GM21717 (cell line): ENCODE measurements at regions not wholly inside any gene's neighbourhood (a gene's known extent, or its start where the extent isn't known, plus 50 kb on each side); places are given as distances from the start of the nearest gene placed in this dataset.
"Not testable (repeated sequence)": the region's sequence is repeated elsewhere in the genome, so short reads cannot be mapped to it uniquely, and the experiment has no call there.

Experiments
- ATAC-seq: cut with Tn5 transposase; IDR thresholded peaks from one replicate; pipeline ENCODE4 v1.9.1; 2021; ENCODE audit warnings: mild to moderate bottlenecking, moderate library complexity; ENCODE audit not compliant: unreplicated experiment

DNA sequence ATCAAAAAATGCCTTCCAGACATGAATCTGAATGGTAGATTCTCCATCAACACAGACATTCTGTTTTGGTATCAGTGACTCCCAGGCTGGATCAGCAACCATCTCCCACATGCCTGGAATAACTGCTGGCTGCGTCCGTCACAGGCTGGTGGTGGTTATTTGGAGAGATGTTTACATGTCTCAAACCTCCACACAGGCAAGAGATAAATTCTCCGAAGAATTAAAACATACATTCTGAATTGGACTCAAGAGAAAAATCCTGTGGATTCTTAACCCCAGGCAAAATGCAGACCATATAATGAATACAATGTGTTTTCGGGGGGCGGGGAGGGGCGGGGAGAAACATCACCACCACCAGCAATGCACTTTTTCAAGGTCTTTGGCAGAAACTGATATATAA lies 108.2 kb downstream of the THBS2 start:
- no peak for ATAC-seq

DNA sequence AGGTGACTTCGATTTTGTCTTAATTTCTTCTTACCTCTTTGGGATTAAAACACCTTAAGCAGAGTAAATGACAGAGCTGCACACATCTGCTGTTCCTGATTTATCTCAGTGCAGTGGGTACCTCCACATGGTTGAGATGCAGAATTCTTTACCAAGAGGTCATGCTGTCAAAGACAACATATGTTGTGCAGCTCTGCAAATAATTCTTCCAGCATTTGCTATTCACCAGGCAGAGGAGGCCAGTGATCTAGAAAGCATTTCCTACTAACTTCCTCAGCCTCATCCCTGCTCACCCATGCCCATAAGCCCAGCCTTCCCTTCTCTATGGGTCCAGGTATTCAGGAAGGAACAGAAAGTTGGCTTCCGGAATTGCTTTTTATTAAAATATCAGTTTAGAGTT lies 109.3 kb downstream of the THBS2 start:
- ATAC-seq, result no peak

DNA sequence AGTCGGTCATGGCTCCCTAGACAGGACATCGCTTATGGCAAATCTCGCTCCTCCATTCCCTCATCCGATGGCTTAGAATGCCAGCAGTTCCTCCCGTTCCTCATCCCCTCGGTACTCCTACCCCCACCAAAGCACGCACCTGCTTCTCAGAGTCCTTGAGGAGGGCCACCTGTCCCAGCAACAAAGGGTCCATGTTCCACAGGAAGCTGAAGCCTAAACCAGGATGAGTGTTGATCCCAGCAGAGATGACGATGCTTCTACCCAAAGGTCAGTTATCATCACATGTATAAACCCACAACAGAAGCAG lies 111.2 kb downstream of the THBS2 start:
- ATAC-seq, result no peak

DNA sequence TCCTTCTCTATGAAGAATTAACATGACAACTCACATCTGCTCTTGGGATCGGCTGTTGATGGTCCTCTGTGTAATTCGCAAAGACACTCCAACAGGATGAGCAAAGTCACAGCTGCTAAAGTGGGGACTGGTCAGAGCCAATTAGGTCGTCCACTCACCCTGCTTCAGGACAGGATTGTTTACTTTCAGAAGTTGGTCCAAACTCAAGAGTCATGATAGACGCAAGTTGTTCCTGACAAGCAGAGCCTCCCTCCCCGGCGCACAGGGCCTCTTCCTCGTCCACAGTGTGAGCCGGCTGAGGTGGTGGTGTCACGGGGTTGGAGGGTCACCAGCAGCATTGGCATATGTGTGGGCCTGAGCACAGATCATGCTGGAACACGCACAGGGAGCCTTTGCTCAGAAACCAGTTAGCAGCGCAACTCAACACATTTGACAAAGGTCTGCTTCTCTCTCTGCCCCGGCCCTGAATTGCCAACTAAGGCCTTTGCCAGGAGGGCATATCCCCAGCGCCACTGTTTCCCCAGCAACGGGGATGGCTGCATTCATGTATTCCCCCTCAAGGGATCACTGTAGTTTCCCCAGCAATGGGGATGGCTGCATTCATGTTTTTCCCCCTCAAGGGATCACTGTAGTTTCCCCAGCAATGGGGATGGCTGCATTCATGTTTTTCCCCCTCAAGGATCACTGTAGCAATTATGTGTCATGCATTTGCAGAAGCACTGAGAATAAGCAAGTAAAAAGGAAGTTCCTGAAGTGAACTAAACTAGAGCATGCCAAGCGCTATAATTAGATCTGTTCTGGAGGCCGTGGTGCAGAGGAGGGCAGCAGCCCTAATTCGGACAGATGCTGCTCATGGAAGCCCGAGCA lies 111.7 kb downstream of the THBS2 start:
- no peak for ATAC-seq

DNA sequence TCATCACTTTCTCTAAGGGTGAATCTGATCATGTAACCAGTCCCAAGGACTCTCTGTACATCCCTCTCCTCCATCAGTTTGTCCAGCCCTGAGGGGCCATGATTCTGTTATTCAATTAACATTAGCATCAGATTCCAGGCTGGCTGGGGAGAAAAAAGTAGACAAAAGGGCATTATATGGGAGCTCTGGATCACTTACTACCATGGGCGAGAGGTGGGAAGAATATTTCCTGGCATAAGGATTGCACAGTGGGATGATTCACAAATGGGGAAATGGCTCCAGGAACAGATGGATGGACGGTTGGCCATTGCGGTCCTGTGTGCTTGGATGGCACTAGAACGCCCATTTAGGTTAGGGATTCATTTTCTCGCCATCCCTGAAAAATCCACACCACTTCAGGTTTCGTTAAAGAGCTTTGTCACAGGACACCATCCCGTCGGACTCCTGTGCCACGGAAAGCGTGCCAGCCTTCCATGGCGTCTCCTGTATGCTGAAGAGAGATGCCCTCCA lies 112.6 kb downstream of the THBS2 start:
- ATAC-seq, result no peak

DNA sequence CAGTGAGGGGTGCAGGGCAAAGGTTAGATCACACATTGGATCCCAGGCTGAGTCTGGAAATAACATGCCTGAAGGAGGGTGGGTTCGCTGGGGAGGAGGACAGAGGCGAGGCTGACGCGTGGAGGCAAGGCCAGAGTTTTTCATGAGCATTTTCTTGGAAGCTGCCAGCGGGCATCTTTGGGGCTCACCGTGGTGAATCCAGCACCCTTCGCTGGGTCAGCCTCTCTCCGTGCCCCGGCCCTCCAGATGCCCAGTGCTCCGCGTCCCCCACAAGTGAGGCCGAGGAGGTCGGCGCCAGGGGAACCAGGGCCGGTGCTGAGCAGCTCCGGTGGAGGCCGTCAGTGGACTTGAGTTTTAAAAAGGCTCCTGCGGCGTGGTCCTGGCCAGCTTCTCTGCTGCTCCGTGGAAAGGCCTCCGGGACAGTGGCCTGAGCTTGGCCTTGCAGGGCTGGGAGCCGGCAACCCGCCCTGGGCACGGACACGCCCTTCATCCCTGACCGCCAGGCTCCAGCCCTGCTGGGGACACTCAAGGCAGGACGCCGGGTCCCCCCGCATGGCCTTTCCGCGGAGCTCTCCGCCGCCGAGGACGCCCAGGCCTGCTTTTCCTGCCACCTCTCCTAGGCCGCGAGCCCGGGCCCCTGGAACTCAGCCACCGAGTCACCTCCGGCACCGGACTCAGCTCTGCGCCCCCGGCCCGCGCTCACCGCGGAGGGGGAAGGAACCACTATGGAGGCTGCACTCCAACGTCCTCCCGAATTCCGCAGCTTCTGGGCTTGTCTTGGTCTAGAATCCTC lies 114.3 kb downstream of the THBS2 start:
- no peak for ATAC-seq

DNA sequence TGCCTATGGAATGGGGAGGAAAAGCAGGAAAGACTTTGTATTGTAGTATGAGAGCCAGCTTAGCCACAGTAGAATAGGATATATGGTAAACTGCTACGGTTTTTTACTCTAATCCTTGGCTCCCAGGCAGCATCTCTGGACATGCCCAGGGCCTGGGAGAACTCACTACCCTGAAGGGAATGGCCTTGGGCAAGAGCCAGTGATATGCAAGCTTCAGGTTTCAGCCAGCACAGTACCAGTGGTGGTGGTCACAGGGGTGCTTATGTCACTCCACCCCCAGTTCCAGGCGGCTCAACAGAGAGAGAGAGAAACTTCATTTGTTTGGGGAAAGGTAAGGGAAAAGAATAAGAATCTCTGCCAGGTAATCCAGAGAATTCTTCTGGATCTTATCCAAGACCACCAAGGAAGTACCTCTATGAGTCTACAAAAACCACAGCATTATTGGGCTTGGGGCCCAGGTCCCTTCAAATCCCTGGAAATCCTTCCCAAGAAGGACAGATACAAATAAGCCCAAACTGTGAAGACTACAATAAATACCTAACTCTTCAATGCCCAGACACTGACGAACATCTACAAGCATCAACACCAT lies 121.2 kb downstream of the THBS2 start:
- ATAC-seq, result no peak

DNA sequence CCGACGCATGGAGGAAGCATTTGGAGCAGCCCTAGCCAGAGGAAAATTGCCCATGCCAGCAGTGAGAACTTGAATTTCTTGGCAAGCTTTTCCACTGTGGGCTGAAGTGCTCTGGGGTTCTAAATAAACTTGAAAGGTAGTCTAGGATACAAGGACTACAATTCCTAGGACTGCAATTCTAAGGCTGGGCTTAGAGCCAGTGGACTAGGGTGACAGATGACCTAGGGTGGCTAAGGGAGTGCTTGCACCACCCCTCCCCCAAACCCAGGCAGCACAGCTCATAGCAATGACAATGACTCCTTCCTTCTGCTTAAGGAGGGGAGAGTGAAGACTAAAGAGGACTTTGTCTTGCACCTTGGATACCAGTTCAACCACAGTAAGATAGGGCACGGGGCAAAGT lies 122.3 kb downstream of the THBS2 start:
- no peak for ATAC-seq

DNA sequence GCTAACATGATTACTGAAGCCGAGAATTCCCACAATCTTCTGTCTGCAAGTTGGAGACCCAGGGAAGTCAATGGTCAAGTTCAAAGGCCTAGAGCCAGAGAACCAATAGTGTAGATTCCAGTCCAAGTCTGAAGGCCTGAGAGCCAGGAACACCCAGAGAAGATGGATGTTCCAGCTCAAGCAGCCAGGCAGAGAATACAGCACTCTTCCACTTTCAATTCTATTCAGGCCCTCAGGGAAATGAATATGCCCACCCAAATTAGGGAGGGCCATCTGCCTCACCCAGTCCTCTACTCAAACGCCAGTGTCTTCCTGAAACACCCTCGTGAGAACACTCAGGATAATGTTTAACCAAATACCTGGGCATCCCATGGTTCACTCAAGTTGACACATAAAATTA lies 123.5 kb downstream of the THBS2 start:
- no peak for ATAC-seq

DNA sequence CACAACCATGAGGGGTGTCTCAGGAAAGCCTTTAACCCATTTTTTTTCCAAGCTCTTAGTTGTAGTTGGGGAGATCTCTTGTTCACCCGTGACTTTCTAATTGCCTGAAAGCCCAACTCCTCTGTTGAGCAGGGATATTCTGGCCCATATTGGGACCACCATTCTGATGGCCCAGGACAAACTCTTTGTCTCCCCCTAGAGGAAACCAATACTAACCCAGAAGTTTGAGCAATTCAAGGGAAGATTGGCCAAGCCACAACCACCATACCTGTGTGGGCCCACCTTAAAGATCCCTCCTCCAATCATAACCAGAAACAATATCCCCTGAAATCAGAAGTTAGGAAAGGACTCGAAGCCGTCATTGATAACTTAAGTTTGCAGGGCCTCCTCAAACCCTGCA lies 132.6 kb downstream of the THBS2 start:
- no peak for ATAC-seq

DNA sequence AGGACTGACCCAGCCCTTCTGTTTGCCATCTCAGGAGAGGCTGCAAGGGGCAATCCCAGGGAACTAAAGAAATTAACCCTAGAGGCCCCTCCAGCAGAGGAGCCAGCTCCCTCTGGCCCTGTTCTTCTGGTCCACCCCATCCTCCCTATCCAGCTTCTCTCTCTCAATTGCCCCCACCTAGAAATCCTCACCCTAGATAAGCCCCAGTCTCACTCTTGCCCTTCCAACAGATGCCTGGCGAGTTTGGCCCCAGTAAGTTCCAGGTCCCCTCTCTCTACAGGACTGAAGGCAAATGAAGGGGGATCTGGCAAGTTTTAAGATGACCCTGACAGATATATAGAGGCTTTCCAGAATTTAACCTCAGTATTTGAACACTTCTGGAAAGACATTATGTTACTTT lies 134.0 kb downstream of the THBS2 start:
- no peak for ATAC-seq

DNA sequence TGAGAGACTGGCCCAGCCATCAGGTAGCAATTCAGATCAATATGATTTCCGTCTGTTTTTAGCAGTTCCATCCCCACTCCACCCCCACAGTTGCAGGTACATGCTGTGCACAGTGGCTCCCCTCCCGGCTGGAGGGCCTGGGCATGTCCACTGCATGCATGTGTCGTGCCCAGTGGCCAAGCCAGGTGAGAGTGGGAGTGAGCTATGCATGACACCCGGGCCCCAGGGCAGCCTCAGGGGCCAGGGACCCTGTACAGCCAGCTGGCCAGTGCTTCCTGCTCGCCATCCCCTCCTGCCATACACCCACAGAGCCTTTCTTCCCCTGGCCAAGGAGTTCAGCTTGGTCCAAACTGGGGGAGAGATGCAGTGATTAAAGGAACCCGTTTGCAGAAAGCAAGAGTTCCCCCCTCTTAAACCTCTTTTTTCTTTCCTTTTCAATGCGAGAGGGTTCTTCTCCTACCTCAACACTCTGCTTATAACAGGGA lies 135.3 kb downstream of the THBS2 start:
- ATAC-seq, result no peak

DNA sequence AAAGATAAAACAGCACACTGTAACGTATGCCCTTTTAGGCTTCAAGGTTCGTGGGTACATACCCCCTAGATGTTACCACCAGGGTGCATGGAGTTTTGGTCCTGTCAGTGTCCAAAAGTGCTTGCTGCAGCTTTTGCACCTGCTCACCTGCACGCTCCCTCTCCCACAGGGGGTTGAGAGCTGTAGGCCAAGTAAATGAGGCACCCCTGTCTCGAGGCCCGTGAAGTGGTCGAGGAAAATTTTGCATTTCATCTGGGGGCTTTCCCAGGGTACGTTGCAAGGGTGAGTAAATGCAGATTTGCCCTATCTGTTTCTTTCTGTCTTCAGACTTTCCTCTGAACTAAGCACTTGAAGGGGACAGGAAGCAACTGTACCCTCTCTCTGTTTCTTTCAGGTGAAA lies 136.0 kb downstream of the THBS2 start:
- no peak for ATAC-seq

DNA sequence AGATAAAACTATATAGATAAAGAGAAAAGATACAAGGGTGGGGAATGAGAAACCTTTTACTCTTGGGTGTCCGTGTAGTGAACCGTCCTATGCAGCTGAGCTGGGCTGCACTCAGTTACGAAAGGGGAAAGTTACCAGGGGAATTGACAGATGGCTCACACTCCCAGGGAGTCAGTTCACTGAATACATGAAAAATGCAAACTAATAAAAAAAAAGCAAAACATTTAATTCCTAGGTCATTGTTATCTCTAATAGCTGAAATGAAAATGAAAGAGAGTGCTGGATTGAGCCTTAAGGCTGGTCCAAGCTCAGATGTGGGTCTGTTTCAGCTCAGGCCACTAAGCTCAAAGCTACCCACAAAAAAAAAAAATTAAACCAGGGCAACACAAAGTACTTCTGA lies 138.0 kb downstream of the THBS2 start:
- no peak for ATAC-seq

DNA sequence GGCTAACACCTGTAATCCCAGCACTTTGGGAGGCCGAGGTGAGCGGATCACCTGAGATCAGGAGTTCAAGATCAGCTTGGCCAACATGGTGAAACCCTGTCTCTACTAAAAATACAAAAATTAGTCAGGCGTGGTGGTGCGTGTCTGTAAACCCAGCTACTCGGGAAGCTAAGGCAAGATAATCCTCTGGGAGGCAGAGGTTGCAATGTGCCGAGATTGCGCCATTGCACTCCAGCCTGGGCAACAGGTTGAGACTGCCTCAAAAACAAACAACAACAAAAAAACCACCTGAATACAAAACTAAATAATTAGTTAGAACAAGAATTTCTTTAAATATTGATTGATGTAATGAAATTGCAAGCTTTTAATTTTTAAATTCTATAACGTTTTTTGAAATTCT lies 139.0 kb downstream of the THBS2 start:
- not testable (repeated sequence) for ATAC-seq

DNA sequence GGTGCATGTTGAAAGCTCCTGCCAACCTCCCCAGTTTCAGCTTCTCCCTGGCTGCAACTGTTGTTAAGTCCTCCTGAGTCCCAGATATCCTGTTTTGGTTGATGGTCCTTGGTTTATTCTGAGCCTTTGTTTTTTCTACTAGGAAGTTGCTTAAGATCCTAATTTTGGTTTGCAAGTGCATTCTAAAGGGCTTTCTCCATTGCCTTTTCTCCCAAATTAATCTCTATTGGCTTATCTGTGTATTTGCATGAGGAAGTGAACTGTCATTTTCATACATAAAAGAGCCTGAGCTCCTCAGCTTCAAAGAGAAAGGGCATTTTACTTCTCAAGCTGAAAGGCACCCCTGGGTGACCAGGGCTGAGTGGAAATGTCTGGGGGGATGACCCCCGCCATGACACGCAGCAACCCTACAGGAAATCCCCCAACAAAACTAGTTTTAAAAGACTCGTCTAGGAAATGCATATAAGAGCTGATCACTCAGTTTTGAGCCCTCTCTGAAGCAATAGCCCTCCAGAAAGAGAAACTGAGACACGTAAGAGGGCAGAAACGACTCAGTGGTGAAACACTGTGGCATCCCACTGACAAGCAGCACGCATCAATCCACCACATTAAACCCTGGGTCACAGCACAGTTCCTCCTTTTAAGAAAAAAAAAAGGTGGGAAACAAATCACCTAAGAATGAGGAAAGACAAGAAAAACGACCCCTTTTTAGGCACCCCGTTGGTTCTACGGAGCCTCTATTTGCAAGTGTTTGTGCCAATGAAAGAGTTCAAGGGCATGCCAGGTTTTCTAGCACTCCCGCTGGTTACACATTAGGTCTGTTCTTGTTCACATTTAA lies 140.9 kb downstream of the THBS2 start:
- no peak for ATAC-seq

DNA sequence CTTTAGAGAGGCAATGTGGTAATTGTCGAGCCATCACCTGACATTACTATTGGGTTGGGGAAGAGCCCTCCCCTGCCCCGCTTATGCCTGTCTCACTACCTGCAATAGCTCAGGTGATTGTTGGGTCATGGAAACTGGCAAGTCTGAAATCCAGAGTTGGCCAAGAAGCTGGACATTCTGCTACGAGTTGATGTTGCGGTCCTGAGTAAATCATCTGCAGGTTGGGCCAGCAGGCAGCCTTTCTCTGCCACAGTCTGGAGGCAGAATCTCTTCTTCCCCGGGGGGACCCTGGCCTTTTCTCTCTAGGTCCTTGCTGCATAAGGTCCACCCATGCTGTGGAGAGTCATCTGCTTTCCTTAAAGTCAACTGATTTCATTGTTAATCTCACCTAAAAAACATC lies 142.4 kb downstream of the THBS2 start:
- ATAC-seq, result no peak

DNA sequence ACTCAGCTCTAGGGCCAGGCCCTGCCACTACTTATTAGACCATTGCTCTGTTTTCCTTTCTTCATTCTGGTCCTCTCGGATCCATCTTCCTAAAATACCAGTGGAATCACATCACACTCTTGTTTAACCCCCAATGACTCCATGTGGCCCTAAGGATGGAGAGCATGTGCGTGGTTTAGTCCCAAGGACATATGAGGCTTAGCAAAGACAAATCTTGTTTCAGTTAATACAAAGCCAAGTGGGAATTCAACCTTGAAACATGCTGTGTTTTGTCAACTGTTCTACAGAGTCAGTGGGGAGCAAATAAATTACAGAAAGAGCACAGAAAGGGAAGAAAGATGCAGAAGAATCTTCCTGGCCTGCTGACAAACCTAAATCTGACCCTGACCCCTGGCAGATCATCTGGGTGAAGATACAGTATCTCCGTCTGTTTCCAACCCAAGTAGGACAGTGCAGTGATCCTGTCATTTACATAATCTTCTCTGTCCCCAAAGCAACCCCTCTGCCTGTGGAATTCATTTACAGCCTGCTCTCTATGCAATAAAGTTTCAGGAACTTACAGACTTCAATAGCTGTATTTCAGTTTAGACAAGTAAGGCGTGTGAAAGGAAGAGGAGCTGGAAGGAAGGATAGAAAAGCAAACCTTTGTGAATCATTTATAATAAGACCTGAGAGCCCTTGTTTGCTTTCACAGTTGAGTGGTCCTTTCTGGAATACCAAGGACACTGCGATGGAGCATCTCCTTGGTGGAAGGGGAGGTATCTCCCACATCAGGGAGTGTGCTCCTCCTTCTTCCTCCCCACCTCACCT lies 144.0 kb downstream of the THBS2 start:
- no peak for ATAC-seq

DNA sequence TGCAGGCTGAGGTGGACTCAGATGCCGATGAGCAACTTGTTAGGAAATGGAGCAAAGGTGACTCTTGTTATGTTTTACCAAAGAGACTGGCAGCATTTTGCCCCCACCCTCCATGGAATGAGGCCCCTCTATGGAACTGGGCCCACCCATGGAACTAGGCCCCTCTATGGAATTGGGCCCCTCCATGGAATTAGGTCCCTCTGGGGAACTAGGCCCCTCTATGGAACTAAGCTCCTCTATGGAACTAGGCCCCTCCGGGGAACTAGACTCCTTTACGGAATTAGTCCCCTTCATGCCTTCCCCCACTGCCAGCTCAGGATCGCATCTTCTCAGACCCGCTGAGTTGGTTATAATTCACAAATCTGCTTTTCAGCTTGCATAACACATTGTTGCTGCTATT lies 144.9 kb downstream of the THBS2 start:
- ATAC-seq, result no peak

DNA sequence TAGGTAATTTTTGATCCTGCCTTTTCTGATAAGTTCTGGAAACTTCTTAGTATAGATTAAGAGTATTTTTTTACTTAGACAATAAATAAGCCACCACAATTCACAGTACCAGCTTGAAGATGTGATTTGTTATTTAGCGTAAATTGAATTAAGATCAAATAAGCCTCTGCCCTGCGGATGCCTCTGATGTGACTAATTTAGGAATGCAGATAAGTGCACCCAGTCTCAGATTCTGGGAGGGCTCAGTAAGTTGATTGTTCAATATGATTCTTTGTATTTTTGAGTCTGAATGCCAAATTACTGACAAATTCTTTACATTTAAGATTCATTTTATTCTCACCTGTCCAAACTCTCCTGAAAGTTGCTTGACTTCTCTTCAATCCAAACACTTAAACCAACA lies 147.5 kb downstream of the THBS2 start:
- ATAC-seq, result no peak
